Large intestine (tissue), 3 donors: ENCODE measurements at regions not wholly inside any gene's neighbourhood (a gene's known extent, or its start where the extent isn't known, plus 50 kb on each side); places are given as distances from the start of the nearest gene placed in this dataset.
A peak's percentile ranks its signal among the peaks of the same experiment; 100 is the strongest.
"Not testable (repeated sequence)": the region's sequence is repeated elsewhere in the genome, so short reads cannot be mapped to it uniquely, and the experiment has no call there.

Experiments
- DNase-seq, 2 donors: peaks; one replicate each; pipeline versions ENCODE4 v3.0.0 to v3.0.0-alpha.2; 2013
- H3K27ac ChIP-seq: one replicate; pipeline ENCODE4 v1.5.1; 2013; ENCODE audit warnings: low read length
- H3K27me3 ChIP-seq: 2 replicates; pipeline ENCODE4 v1.6.1; 2013; ENCODE audit warnings: low read length; ENCODE audit not compliant: control insufficient read depth, insufficient read depth
- H3K36me3 ChIP-seq: 2 replicates; pipeline ENCODE4 v1.6.1; 2013; ENCODE audit warnings: low read length; ENCODE audit not compliant: control insufficient read depth, insufficient read depth
- H3K4me1 ChIP-seq: one replicate; pipeline ENCODE4 v1.6.1; 2013; ENCODE audit warnings: low read length; ENCODE audit not compliant: control insufficient read depth, insufficient read depth
- H3K4me3 ChIP-seq: one replicate; pipeline ENCODE4 v1.5.1; 2013; ENCODE audit warnings: low read length
- H3K9me3 ChIP-seq: one replicate; pipeline ENCODE4 v1.6.1; 2013; ENCODE audit warnings: mild to moderate bottlenecking, low read depth, low read length, moderate library complexity; ENCODE audit not compliant: control insufficient read depth
- WGBS: methylation state at CpG from one replicate; pipeline ENCODE4 v1.1.5; 2013; ENCODE audit warnings: low lambda C conversion rate; ENCODE audit not compliant: insufficient coverage; 5-methylcytosine and 5-hydroxymethylcytosine counted together

DNA sequence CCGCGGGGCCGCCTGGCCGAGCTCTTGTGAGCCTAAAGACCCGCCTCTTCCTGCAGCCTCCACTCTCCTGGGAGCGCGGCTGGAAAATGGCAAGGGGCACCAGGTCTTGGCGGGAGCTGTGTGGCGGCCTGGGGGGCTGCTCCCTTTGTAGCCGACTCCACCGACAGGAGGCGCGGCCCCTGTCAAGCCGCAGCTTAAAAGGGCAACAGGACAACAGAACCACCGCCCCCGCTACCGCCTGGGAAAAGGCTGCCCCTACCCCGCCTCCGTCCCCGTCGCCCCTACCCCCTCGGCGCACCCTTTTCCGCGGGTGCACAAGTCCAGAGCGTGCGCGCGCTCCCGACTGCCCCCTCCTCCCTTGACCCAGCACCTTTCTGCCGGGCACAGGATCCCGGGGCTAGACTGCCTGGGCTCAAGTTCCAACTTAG lies 60.3 kb downstream of the GOLGA8K start:
- DNase-seq = peak in 1 of 2 donors; percentile 1
- H3K27ac ChIP-seq, H3K9me3 ChIP-seq, H3K4me1 ChIP-seq, H3K36me3 ChIP-seq, H3K27me3 ChIP-seq, H3K4me3 ChIP-seq: not testable (repeated sequence)
- WGBS = no CpG with 5 or more reads among the region's 32 CpGs

DNA sequence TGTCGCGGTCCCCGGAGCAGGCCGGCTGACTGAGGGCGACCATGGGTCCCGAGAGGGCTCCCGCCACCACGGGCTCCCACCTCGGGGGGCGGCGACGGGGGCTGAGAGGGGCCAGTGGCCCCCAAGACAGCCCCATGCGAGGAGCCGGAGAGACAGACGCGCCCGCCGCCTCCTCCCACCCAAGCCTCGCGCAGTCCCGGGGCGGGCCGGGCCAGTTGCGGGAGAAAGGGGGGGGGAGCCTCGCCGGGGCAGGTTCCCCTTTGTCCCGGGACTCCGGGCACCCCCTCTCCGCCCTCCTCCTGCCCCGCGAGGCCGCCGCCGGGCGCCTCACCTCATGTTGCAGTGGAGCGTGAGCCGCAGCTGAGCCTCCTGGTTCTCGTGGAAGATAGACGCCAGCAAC lies 60.8 kb downstream of the GOLGA8K start:
- H3K27ac ChIP-seq, H3K36me3 ChIP-seq, DNase-seq, H3K4me3 ChIP-seq, H3K4me1 ChIP-seq, H3K9me3 ChIP-seq, H3K27me3 ChIP-seq: not testable (repeated sequence)
- WGBS = no CpG with 5 or more reads among the region's 39 CpGs

- H3K4me1 ChIP-seq, H3K9me3 ChIP-seq, H3K36me3 ChIP-seq, H3K27ac ChIP-seq, DNase-seq, H3K4me3 ChIP-seq, H3K27me3 ChIP-seq: not testable (repeated sequence)
- no CpG with 5 or more reads among the region's 12 CpGs for WGBS
Measured at GRCh38 chr15:32341530-32341929, 61.6 kb downstream of the GOLGA8K start.

GRCh38 chr15:32336804-32337203 lies 66.3 kb downstream of the GOLGA8K start:
- H3K9me3 ChIP-seq, H3K4me3 ChIP-seq, DNase-seq, H3K4me1 ChIP-seq, H3K27ac ChIP-seq, H3K27me3 ChIP-seq, H3K36me3 ChIP-seq: not testable (repeated sequence)
- WGBS = no CpG with 5 or more reads among the region's 3 CpGs

- not testable (repeated sequence) for H3K27ac ChIP-seq, H3K36me3 ChIP-seq, DNase-seq, H3K4me1 ChIP-seq, H3K27me3 ChIP-seq, H3K4me3 ChIP-seq, H3K9me3 ChIP-seq
- WGBS = no CpG with 5 or more reads among the region's 4 CpGs
Measured at GRCh38 chr15:32323353-32323752, 79.7 kb downstream of the GOLGA8K start.

DNA sequence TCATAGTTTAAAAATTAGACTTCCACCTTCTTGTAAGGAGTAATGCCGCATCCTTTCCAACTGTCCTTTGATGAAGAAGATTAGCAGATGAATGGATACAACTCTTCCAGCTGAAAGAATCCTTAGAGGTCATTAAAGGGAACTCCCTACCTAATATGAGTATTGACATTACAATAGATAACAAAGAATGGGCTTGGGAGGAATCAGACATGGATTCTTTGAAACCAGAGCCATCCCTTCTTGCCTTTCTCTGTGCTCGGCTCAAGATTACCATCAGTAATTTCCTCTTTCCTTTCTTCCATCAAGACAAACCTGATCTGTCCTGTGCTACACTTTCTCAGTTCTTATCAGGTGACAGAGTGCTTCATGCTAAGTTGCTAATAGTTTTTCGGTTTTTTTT lies 83.8 kb downstream of the GOLGA8K start:
- H3K9me3 ChIP-seq, H3K27ac ChIP-seq: not testable (repeated sequence)

DNA sequence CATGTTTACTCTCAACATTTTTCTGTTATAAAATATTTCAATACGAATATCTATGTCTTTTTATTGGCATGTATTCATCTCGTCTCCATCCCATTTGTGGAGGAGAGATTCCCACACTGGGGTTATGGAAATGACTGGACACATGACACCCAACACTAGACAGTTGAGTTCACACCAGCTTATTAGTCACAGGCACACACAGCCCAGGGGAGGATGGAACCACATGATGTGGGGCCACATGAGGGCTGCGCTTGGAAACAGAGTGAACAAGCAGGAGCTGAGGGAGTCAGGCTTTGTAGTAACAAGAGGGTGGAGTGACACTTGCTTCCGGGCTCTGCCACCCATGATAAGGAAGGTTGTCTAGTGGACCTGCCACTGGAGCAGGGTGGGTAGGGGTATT lies 86.6 kb downstream of the GOLGA8K start:
- H3K4me3 ChIP-seq, H3K27me3 ChIP-seq, DNase-seq, H3K36me3 ChIP-seq, H3K27ac ChIP-seq, H3K9me3 ChIP-seq, H3K4me1 ChIP-seq: not testable (repeated sequence)
- WGBS = no CpG with 5 or more reads among the region's 4 CpGs

More for the DNA sequence above, 83.8 kb downstream of the GOLGA8K start:
- not testable (repeated sequence) for H3K36me3 ChIP-seq, H3K4me3 ChIP-seq, H3K27me3 ChIP-seq, DNase-seq, H3K4me1 ChIP-seq
- no CpG with 5 or more reads among the region's 3 CpGs for WGBS

- no CpG with 5 or more reads among the region's 91 CpGs for WGBS
- DNase-seq, H3K27me3 ChIP-seq, H3K4me1 ChIP-seq, H3K27ac ChIP-seq, H3K36me3 ChIP-seq, H3K4me3 ChIP-seq, H3K9me3 ChIP-seq: not testable (repeated sequence)
Measured at GRCh38 chr15:32315079-32315939, 87.8 kb downstream of the GOLGA8K start.

- not testable (repeated sequence) for H3K4me3 ChIP-seq, DNase-seq, H3K27ac ChIP-seq, H3K36me3 ChIP-seq, H3K4me1 ChIP-seq, H3K27me3 ChIP-seq, H3K9me3 ChIP-seq
- no CpG with 5 or more reads among the region's 77 CpGs for WGBS
Measured at GRCh38 chr15:32313446-32314209, 89.5 kb downstream of the GOLGA8K start.

DNA sequence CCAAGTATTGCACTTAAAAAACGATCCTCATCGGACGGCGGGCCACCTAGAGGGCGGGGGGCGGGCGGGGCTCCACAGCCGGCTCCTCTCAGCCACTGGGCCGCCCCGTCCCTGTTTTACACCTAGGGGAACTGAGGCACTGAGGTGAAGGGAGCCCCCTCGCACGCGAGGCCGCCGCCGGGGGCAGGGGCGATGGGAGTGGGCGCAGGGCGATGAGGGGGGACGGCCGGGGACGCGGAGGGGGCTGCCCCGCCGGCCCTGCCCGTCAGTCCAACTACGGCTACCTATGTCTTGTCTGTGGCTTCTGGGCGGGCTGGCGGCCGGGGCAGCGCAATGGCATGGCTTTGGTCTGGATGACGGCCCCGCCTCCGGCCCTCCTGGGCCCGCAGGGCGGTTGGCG lies 90.4 kb downstream of the GOLGA8K start:
- H3K4me1 ChIP-seq, H3K27me3 ChIP-seq, H3K4me3 ChIP-seq, H3K27ac ChIP-seq, DNase-seq, H3K36me3 ChIP-seq, H3K9me3 ChIP-seq: not testable (repeated sequence)
- WGBS = no CpG with 5 or more reads among the region's 37 CpGs
